A673 (cell line): ENCODE measurements at regions not wholly inside any gene's neighbourhood (a gene's known extent, or its start where the extent isn't known, plus 50 kb on each side); places are given as distances from the start of the nearest gene placed in this dataset.

Source experiments
- BruUV-seq: library from RNA; stranded (reverse); fragments of 400-500 nt; replicated peaks from 2 replicates; lab custom pipeline; 2021; lab: Mats Ljungman, UMichigan
- CTCF ChIA-PET: fragments of 300-600 bp; sonication (Branson Sonifier 250); formaldehyde crosslinking; loops from one replicate; lab custom pipeline; 2022; ENCODE audit warnings: antibody characterized with exemption; lab: Charles Lee
- POLR2A ChIA-PET: fragments of 300-600 bp; sonication (Branson Sonifier 250); formaldehyde crosslinking; loops from one replicate; lab custom pipeline; 2022; ENCODE audit warnings: antibody characterized with exemption; ENCODE audit not compliant: low non-redundant PET; lab: Charles Lee
- DNase-seq: peaks from one replicate; pipeline ENCODE4 v3.0.0-alpha.2; 2015; ENCODE audit warnings: low spot score
- H3K27ac ChIP-seq: fragments of 200-600 bp; sonication (generic); 2 replicates; pipeline ENCODE4 v1.5.1; 2016; ENCODE audit warnings: mixed run types, low read depth, mild to moderate bottlenecking, mixed read lengths, antibody characterized with exemption, low read length; ENCODE audit not compliant: poor library complexity, severe bottlenecking
- H3K27me3 ChIP-seq: fragments of 200-600 bp; sonication (generic); replicated peaks from 2 replicates; pipeline ENCODE4 v1.6.1; 2017; ENCODE audit warnings: mixed run types, low read depth, mild to moderate bottlenecking, mixed read lengths, antibody characterized with exemption, low read length; ENCODE audit not compliant: insufficient read depth, poor library complexity
- H3K36me3 ChIP-seq: fragments of 200-600 bp; sonication (generic); 2 replicates; pipeline ENCODE4 v1.6.1; 2016; ENCODE audit warnings: mixed run types, mild to moderate bottlenecking, mixed read lengths, antibody characterized with exemption, low read length; ENCODE audit not compliant: insufficient read depth, poor library complexity, severe bottlenecking
- H3K4me1 ChIP-seq: fragments of 200-600 bp; sonication (generic); 2 replicates; pipeline ENCODE4 v1.6.1; 2017; ENCODE audit warnings: mixed run types, mild to moderate bottlenecking, mixed read lengths, antibody characterized with exemption, low read length; ENCODE audit not compliant: insufficient read depth, poor library complexity, severe bottlenecking
- H3K4me3 ChIP-seq: fragments of 200-600 bp; sonication (generic); 2 replicates; pipeline ENCODE4 v1.5.1; 2016; ENCODE audit warnings: low read depth, mixed run types, mild to moderate bottlenecking, mixed read lengths, low read length; ENCODE audit not compliant: poor library complexity, severe bottlenecking
- H3K9me3 ChIP-seq: fragments of 200-600 bp; sonication (generic); 2 replicates; pipeline ENCODE4 v1.6.1; 2016; ENCODE audit warnings: mixed run types, low read depth, mild to moderate bottlenecking, mixed read lengths, antibody characterized with exemption, low read length; ENCODE audit not compliant: poor library complexity, severe bottlenecking
- EZH2 ChIP-seq: fragments of 200-600 bp; sonication (generic); IDR thresholded peaks from 2 replicates; pipeline ENCODE4 v1.6.1; 2017; ENCODE audit warnings: borderline replicate concordance, low read depth, mild to moderate bottlenecking, mixed read lengths, antibody characterized with exemption, low read length; ENCODE audit not compliant: poor library complexity, severe bottlenecking
- intact Hi-C: fragments of 100-400 bp; cut with micrococcal nuclease; formaldehyde crosslinking; loops from one replicate; pipeline ENCODE4 v1.10.0; 2022; ENCODE audit not compliant: unreplicated experiment
- TF ChIP-seq, protein P1 (sequence below): fragments of 300-800, 200-600 bp; sonication (generic); conservative IDR thresholded peaks from 2 replicates; pipeline ENCODE4 v1.5.1; 2017; ENCODE audit warnings: low read depth, mild to moderate bottlenecking, antibody characterized with exemption, low read length, moderate library complexity, mixed read lengths

DNA sequence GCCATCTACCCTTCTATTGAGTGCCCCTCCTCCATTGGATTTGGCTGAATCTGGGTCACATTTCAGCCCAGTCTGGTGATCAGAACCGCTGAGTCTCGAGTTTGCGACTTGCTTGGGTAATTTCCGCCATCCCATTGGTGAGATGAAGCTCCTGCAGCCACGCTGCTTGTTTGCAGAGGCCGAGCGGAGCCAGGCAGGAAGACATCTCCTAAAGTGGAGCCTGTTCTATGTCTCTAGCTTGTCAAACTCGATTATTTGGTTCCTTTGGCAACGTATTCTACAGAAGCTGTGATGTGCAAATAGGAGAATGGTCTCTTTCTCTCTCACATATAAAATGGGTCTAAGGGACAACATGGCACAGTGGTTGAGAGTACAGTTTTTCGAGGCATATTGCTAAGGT is 206.8 kb upstream of the PLXNA2 start:
- intact Hi-C loops, result no loop called here
- no peak for TF ChIP-seq EZH2
- TF ChIP-seq, protein P1, sequence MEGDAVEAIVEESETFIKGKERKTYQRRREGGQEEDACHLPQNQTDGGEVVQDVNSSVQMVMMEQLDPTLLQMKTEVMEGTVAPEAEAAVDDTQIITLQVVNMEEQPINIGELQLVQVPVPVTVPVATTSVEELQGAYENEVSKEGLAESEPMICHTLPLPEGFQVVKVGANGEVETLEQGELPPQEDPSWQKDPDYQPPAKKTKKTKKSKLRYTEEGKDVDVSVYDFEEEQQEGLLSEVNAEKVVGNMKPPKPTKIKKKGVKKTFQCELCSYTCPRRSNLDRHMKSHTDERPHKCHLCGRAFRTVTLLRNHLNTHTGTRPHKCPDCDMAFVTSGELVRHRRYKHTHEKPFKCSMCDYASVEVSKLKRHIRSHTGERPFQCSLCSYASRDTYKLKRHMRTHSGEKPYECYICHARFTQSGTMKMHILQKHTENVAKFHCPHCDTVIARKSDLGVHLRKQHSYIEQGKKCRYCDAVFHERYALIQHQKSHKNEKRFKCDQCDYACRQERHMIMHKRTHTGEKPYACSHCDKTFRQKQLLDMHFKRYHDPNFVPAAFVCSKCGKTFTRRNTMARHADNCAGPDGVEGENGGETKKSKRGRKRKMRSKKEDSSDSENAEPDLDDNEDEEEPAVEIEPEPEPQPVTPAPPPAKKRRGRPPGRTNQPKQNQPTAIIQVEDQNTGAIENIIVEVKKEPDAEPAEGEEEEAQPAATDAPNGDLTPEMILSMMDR, result no peak
- DNase-seq, result no peak
- POLR2A ChIA-PET, result no interaction called here
- no peak overlapping the region for H3K27ac ChIP-seq
- no peak overlapping the region for H3K4me3 ChIP-seq
- H3K9me3 ChIP-seq, result no peaks in the 10 kb centered on the region
- no peaks in the 10 kb centered on the region for H3K4me1 ChIP-seq
- BruUV-seq, result no TSS peak
- H3K36me3 ChIP-seq, result no peaks in the 10 kb centered on the region
- CTCF ChIA-PET, result no interaction called here
- H3K27me3 ChIP-seq, result peaks cover 4% of the 10 kb centered on the region

DNA sequence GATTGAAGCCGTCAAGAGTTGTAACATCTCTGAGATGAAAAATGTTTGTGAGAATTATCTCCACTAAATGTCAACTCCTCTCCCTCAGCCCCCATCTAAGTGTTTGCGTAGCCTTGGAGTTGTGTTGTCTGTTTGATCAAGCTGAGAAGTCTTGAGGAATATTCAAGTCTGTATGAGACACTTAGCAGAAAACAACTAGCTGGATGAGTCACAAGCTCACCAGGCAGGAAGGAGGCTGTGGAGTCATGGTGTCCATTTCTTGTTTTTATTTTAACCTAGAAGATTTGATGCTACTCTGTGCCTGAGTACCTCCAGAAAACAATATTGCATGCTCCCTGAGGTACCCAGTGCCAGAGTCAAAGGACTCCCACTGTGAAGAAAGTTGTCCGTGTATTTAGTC is 211.6 kb upstream of the PLXNA2 start:
- no peaks in the 10 kb centered on the region for H3K4me1 ChIP-seq
- H3K4me3 ChIP-seq, result no peak overlapping the region
- no peaks in the 10 kb centered on the region for H3K36me3 ChIP-seq
- no peaks in the 10 kb centered on the region for H3K27me3 ChIP-seq
- no peak overlapping the region for H3K27ac ChIP-seq
- no peak for TF ChIP-seq EZH2
- TF ChIP-seq, protein P1, result no peak
- BruUV-seq, result no TSS peak
- POLR2A ChIA-PET, result no interaction called here
- CTCF ChIA-PET, result no interaction called here
- intact Hi-C loops, result no loop called here
- no peak for DNase-seq
- no peaks in the 10 kb centered on the region for H3K9me3 ChIP-seq

DNA sequence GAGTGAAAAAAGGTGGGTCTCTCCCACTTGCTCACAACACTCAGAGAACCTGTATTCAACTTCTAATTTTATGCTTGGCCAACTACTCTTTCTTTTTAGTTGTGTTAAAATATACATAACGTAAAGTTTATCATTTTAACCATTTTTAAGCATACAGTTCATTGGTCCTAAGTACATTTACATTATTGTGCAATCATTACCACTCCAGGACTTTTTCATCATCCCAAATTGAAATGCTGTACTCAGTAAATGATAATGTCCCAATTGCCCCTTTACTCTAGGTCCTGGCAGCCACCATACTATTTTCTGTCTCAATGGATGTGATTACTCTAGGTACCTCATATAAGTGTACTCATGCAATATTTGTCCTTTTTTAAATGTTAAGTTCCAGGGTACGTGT is 212.3 kb upstream of the PLXNA2 start:
- no peak overlapping the region for H3K27ac ChIP-seq
- no TSS peak for BruUV-seq
- ChIA-PET POLR2A (no interaction called here), CTCF (no interaction called here)
- intact Hi-C loops, result no loop called here
- H3K4me1 ChIP-seq, result no peaks in the 10 kb centered on the region
- DNase-seq, result no peak
- no peaks in the 10 kb centered on the region for H3K9me3 ChIP-seq
- H3K27me3 ChIP-seq, result no peaks in the 10 kb centered on the region
- no peak overlapping the region for H3K4me3 ChIP-seq
- TF ChIP-seq EZH2, result no peak
- TF ChIP-seq, protein P1, result no peak
- H3K36me3 ChIP-seq, result no peaks in the 10 kb centered on the region

GRCh38 chr1:208460823-208461222 is 216.6 kb upstream of the PLXNA2 start:
- H3K27me3 ChIP-seq, result no peaks in the 10 kb centered on the region
- no peak for DNase-seq
- no peaks in the 10 kb centered on the region for H3K36me3 ChIP-seq
- TF ChIP-seq EZH2, result no peak
- TF ChIP-seq, protein P1, result no peak
- no peaks in the 10 kb centered on the region for H3K9me3 ChIP-seq
- BruUV-seq, result no TSS peak
- CTCF ChIA-PET, result no interaction called here
- no peaks in the 10 kb centered on the region for H3K4me1 ChIP-seq
- H3K27ac ChIP-seq, result no peak overlapping the region
- intact Hi-C loops, result no loop called here
- H3K4me3 ChIP-seq, result no peak overlapping the region
- POLR2A ChIA-PET, result no interaction called here
